Kidney glomerular epithelial cell (primary cell): ENCODE measurements at regions not wholly inside any gene's neighbourhood (a gene's known extent, or its start where the extent isn't known, plus 50 kb on each side); places are given as distances from the start of the nearest gene placed in this dataset.
"Not testable (repeated sequence)": the region's sequence is repeated elsewhere in the genome, so short reads cannot be mapped to it uniquely, and the experiment has no call there.

ENCODE experiments used
- DNase-seq: peaks from one replicate; lab custom pipeline; 2025; lab: John Stamatoyannopoulos, UW

DNA sequence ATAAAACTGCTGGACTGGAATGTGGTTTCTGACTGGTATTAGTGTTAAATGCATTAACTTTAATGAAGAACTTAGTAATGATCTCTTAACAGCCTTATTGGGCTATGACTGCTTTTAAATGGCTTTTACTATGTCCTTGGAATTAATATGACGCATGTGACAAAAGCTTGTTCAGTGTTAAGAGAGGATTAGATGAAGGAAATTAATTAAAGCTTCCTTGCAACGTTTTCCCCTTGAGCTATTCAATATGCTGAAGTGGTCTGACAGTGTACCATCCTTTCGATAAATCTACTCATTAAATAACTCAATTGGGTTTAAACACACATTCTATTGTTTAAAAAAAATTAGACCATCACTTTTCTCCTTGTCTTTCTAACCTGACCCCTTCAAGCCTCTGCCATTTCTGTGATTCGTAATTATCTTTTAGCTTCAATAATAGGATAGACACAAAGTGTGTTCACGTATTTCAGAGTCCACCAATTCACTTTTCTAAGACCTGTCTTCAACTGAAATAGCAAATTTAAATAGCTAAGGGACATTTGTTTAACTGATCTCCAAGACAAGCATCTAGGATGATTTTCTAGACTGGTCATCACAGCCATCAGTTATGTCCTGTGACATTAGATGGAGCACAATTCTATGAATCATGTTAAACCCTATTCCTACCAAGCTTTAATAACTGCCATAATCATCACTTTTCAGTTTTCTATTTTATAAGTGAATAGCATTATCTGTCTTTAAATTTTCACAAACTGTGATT lies 1258.0 kb upstream of the CDH9 start:
- DNase-seq: no peak

DNA sequence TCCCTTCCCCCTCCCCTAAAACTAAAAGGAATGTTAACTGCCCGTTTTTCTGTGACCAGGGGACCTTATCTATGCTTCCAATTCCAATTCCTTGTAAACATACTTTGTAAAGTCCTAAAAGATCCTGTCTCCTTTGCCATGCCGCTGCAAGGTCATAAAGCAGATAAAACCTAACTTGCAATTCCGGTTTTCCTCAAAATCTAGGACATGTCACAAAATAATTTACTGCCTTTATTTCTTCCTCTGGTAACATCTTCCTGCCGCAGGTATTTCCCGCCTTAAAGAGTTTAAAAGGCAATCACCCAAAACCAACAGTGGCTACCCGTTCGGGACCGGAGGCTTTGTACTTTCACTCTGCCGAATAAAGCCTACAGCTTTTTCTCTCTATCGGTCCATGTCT lies 1248.6 kb upstream of the CDH9 start:
- DNase-seq: not testable (repeated sequence)

- no peak for DNase-seq
Measured at GRCh38 chr5:28286566-28286965, 1248.2 kb upstream of the CDH9 start.

GRCh38 chr5:28284788-28285187 lies 1246.4 kb upstream of the CDH9 start:
- DNase-seq: no peak

- no peak for DNase-seq
Measured at GRCh38 chr5:28281351-28281750, 1243.0 kb upstream of the CDH9 start.

DNA sequence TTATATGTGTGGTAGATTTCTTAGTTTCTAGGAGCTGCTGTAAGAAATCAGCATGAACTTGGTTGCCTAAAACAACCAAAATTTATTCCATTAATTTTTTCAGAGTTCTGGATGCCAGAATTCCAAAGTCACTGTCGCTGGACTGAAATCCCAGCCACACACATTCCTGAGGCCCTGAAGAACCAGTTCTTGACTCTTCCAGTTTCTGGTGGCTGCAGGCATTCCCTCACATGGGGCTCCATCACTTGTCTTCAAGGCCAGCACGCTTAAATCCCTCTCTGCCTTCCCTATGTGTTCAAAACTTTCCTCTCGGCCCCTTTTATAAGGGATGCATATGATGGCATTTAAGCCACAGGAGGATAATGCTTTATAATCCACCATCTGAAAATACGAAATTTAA lies 1237.5 kb upstream of the CDH9 start:
- DNase-seq: no peak

GRCh38 chr5:28269978-28270377 lies 1231.6 kb upstream of the CDH9 start:
- no peak for DNase-seq

- DNase-seq: no peak
Measured at GRCh38 chr5:28265877-28266276, 1227.5 kb upstream of the CDH9 start.

- DNase-seq: no peak
Measured at GRCh38 chr5:28254846-28255245, 1216.5 kb upstream of the CDH9 start.

DNA sequence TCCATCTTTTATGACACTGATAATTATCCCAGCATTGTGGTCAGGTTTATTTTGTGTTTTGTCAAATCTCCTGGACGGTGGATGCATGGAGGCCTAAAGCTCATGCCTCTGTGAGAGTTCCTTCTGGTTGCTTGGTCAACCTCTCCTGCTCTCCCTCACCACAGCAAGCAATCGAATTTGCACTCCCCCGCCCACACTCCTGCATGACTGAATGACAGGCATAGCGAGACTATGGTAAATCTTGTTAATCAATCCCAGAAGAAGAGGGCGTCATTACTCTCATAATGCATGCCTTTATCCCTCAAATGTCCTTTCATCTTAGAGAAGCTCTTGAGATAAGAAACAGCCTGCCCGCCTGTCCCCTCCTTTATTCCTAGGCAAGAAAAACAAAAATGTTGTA lies 1215.0 kb upstream of the CDH9 start:
- DNase-seq: no peak

DNA sequence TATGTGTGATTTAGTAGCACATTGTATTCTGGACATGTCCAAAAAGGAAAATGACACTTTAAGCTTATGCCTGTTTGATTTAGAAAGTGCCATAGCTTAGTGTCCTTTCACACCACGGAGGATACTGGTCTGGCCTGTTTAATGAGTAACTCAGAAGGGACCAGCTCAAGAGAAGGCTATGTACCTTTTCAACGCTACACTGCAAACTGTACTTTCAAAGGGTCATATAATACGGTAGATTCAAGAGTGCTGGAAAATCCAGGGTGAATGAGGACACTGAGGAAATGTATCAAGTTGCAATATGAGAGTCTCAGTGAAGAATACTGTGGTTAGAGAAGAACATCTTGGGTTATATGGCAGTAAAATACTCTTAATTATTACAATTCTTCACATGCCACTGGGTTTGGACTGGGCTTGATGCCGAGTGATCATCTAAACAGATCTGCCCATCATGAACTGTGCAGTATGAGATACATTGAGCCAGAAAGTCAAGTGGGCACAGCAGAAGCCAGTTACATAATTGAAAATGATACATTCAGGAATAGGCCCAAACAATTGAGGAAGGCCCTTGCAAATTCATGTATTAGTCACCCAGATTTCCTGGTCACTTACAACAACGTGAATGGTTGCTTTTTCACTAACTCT lies 1211.5 kb upstream of the CDH9 start:
- DNase-seq: no peak

DNA sequence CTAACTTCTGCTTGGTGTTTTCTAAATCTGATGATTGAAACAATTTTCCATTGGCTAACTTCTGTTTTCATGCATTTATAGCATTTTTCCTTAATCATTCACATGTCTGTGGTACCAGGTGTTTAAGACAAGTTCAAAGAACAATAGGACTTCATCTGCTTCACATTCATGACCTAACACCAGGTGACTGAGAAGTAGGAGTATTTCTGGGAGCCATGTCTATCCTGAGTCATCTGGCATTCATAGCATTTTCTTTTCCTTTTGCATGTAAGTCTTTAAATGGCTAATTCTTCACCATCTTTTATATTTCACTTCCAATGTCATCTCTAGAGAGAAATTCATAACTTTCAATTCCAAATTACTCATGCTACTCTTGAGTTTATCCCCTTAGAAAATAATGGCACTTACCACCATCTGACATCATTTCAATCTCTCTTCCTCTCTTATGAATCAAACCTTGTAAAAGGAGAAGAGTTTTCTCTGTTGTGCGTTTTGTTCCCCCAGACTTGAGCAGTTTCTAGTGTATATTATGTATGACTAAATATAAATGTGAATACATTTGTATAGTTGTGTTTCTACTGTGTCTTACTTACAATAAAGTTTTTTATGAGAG lies 1196.1 kb upstream of the CDH9 start:
- DNase-seq: peak; percentile 30

GRCh38 chr5:28226407-28226806 lies 1188.0 kb upstream of the CDH9 start:
- DNase-seq: no peak

DNA sequence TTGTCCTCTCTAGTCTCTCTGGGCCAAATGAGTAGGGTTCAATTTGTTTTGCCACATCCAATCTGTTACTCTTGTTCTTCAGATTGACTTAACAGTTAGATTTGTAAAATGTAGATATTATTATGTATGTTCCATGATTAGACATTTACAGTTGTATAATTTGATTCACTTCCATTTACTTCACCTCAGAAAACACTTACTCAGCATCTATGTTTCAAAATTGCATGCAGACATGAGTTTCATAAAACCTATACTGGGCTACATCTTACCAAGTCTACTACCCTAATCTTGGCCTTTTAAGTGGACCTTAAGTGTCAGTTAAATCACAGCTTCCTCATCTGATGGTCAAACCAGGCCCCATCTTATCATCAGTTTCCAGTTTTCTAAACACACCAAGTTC lies 1181.2 kb upstream of the CDH9 start:
- DNase-seq: no peak

DNA sequence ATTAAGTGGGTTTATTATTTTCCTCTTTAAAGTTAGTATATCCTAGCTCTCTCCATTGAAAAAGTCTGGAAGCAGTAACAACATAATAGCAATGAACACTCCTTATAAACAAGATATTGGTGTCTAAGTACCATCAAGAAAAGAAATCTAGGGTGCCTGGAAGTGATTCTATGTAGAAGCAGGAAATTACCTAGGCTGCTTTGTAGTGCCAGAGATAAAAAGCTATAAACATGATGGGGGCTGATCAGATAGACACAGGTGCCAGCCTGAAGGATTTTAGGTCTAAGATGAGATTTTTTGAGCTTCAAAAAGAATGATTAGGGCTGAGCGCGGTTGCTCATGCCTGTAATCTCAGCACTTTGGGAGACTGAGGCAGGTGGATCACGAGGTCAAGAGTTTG lies 1179.3 kb upstream of the CDH9 start:
- no peak for DNase-seq

DNA sequence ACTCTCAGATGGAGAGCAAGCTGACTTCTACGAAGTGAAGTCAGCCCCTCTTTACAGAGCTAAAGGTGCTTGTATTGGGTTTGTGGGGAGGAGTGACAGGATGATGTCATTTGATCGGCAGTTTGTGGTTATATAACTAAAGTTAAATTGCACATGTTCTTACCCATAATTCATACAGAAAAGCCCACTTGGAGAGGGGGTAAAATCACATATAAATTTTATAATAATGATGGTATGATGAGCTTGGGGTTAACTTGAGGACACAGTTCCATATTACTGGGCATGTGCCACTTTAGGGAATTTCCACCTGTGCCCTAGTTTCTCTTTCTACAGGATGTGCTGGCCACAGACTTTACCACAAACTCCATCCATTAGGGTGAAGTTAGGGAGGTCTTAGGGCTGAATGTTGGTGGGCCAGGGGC lies 1178.6 kb upstream of the CDH9 start:
- DNase-seq: no peak

GRCh38 chr5:28215091-28215490 lies 1176.7 kb upstream of the CDH9 start:
- DNase-seq: no peak

- DNase-seq: no peak
Measured at GRCh38 chr5:28214292-28214691, 1175.9 kb upstream of the CDH9 start.

GRCh38 chr5:28208356-28208755 lies 1170.0 kb upstream of the CDH9 start:
- no peak for DNase-seq

DNA sequence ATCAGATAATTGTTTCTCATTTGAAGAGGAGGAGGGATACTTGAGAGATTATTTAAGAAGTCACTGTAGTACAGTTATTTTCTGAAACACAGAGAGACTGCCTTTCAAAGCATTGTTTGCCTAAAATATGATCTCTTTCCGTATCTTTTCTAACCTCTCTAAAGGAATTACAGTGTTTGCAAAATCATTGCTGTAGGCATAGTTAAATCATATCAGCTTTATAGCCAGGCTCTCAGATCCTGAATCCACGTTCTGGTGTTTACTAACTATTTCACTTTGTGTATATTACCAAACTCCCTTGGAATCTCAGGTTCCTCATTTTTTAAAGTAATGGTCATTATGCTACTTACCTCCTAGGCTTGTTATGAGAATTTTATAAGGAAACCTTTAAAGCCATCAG lies 1151.6 kb upstream of the CDH9 start:
- DNase-seq: no peak

GRCh38 chr5:28174691-28175090 lies 1136.3 kb upstream of the CDH9 start:
- no peak for DNase-seq

DNA sequence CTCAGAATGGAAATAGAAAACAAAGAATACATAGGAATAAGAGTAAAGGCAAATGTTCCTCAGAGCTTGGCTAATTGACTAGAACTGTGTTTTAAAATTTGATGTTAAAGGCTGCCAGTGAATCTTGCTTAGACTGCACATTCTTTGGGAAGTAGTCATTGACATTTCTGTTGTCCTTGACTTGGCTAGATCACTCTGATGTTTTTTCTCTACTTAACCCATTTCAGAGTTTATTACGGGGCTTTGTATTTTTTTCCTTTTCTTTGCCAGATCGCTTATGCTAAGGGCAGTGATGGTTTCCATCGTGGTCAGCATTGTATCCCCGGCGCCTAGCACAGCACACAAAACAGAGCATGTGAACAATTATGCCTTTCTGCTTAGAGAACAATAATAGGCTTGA lies 1126.7 kb upstream of the CDH9 start:
- DNase-seq: peak; percentile 54

DNA sequence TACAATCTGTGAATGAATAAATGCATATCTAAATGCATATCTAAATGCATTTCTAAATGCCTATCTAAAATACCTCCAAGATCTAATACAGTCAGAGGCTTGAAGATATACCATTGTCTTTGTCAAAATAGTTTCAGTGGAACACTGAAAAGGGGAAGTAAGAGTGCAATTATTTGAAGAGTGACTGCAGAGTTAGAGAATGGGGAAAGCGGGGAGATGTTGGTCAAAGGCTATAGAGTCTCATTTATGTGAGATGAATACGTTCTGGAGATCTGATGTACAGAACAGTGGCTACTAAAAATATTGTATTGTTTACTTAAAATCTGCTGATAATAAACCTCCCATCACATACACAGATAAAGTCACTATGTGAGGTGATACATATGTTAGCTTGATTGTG lies 1126.2 kb upstream of the CDH9 start:
- DNase-seq: no peak
